ENCODE measurements at regions not wholly inside any gene's neighbourhood (a gene's known extent, or its start where the extent isn't known, plus 50 kb on each side); places are given as distances from the start of the nearest gene placed in this dataset.

GRCh38 chr5:145244251-145244650 is 590.9 kb downstream of the PRELID2 start:
- Histone ChIP-seq H3K4ac (ENCODE audit: low read depth, low read length) (no peak overlapping the region), H2BK5ac (ENCODE audit: low read depth, low read length, poor library complexity) (no peak overlapping the region), H3K23ac (ENCODE audit: low read length) (no peak overlapping the region), H3K27me3 (ENCODE audit: insufficient read depth, low read length) (no peaks in the 10 kb centered on the region), H3K18ac (ENCODE audit: low read length) (no peak overlapping the region), H2AFZ (ENCODE audit: insufficient read depth, low read length, poor library complexity) (no peak overlapping the region), H3K4me1 (ENCODE audit: control insufficient read depth in 1 of 2, insufficient read depth in 2 of 2, low read length in 2 of 2) (peaks cover 5 to 11% of the 10 kb centered on the region in 2 experiments), H3K27ac (ENCODE audit: low read depth, low read length) (no peak overlapping the region), H4K8ac (ENCODE audit: low read depth, low read length) (no peak overlapping the region), H3K36me3 (ENCODE audit: control insufficient read depth in 1 of 2, insufficient read depth in 2 of 2, low read length in 2 of 2) (no peaks in the 10 kb centered on the region), H3K4me2 (ENCODE audit: low read length) (no peak overlapping the region), H3K9me3 (ENCODE audit: insufficient read depth, low read depth, low read length) (no peaks in the 10 kb centered on the region), H2BK12ac (ENCODE audit: low read length) (peak overlapping the region; percentile 69), H3K4me3 (ENCODE audit: low read depth, low read length) (no peak overlapping the region), H3K79me2 (ENCODE audit: control insufficient read depth, insufficient read depth, low read length, poor library complexity) (no peaks in the 10 kb centered on the region), H4K91ac (ENCODE audit: low read depth, low read length) (peak overlapping the region; percentile 32), H4K12ac (ENCODE audit: low read depth, low read length) (no peak overlapping the region), H2AK5ac (ENCODE audit: low read length) (no peak overlapping the region), H3K14ac (ENCODE audit: low read length) (no peak overlapping the region), H3K79me1 (ENCODE audit: low read length) (peaks cover 2% of the 10 kb centered on the region), H2BK120ac (ENCODE audit: insufficient read depth, low read length, poor library complexity) (no peak overlapping the region), H3K9ac (ENCODE audit: low read length) (no peak overlapping the region)
- DNase-seq = peak; percentile 17 to 60
- WGBS (ENCODE audit: extremely low coverage, insufficient coverage, insufficient read length) = no CpG with 5 or more reads among the region's 4 CpGs

GRCh38 chr5:145243016-145243415 is 592.1 kb downstream of the PRELID2 start:
- DNase-seq = no peak
- H3K4me2 ChIP-seq (ENCODE audit: low read length) = no peak overlapping the region
- H4K91ac ChIP-seq (ENCODE audit: low read depth, low read length) = no peak overlapping the region
- no peak overlapping the region for H3K9ac ChIP-seq (ENCODE audit: low read length)
- no peak overlapping the region for H3K14ac ChIP-seq (ENCODE audit: low read length)
- H2AK5ac ChIP-seq (ENCODE audit: low read length) = no peak overlapping the region
- H2BK120ac ChIP-seq (ENCODE audit: insufficient read depth, low read length, poor library complexity) = no peak overlapping the region
- no peak overlapping the region for H3K4ac ChIP-seq (ENCODE audit: low read depth, low read length)
- peaks cover 5 to 11% of the 10 kb centered on the region in 2 experiments for H3K4me1 ChIP-seq (ENCODE audit: control insufficient read depth in 1 of 2, insufficient read depth in 2 of 2, low read length in 2 of 2)
- H3K36me3 ChIP-seq (ENCODE audit: control insufficient read depth in 1 of 2, insufficient read depth in 2 of 2, low read length in 2 of 2) = no peaks in the 10 kb centered on the region
- H2BK12ac ChIP-seq (ENCODE audit: low read length) = no peak overlapping the region
- H2AFZ ChIP-seq (ENCODE audit: insufficient read depth, low read length, poor library complexity) = no peak overlapping the region
- no peak overlapping the region for H3K4me3 ChIP-seq (ENCODE audit: low read depth, low read length)
- no peaks in the 10 kb centered on the region for H3K79me2 ChIP-seq (ENCODE audit: control insufficient read depth, insufficient read depth, low read length, poor library complexity)
- WGBS (ENCODE audit: extremely low coverage, insufficient coverage, insufficient read length) = no CpG with 5 or more reads among the region's 2 CpGs
- no peak overlapping the region for H4K12ac ChIP-seq (ENCODE audit: low read depth, low read length)
- H3K18ac ChIP-seq (ENCODE audit: low read length) = no peak overlapping the region
- peaks cover 2% of the 10 kb centered on the region for H3K79me1 ChIP-seq (ENCODE audit: low read length)
- no peaks in the 10 kb centered on the region for H3K27me3 ChIP-seq (ENCODE audit: insufficient read depth, low read length)
- no peak overlapping the region for H3K27ac ChIP-seq (ENCODE audit: low read depth, low read length)
- no peak overlapping the region for H4K8ac ChIP-seq (ENCODE audit: low read depth, low read length)
- H3K9me3 ChIP-seq (ENCODE audit: insufficient read depth, low read depth, low read length) = no peaks in the 10 kb centered on the region
- no peak overlapping the region for H3K23ac ChIP-seq (ENCODE audit: low read length)
- H2BK5ac ChIP-seq (ENCODE audit: low read depth, low read length, poor library complexity) = no peak overlapping the region

GRCh38 chr5:145242551-145242950 is 592.6 kb downstream of the PRELID2 start:
- Histone ChIP-seq H2AFZ (ENCODE audit: insufficient read depth, low read length, poor library complexity) (no peak overlapping the region), H2AK5ac (ENCODE audit: low read length) (no peak overlapping the region), H3K4me1 (ENCODE audit: control insufficient read depth in 1 of 2, insufficient read depth in 2 of 2, low read length in 2 of 2) (peaks cover 5 to 10% of the 10 kb centered on the region in 2 experiments), H3K23ac (ENCODE audit: low read length) (no peak overlapping the region), H4K91ac (ENCODE audit: low read depth, low read length) (no peak overlapping the region), H2BK5ac (ENCODE audit: low read depth, low read length, poor library complexity) (no peak overlapping the region), H4K8ac (ENCODE audit: low read depth, low read length) (no peak overlapping the region), H3K4me2 (ENCODE audit: low read length) (no peak overlapping the region), H3K14ac (ENCODE audit: low read length) (no peak overlapping the region), H3K79me2 (ENCODE audit: control insufficient read depth, insufficient read depth, low read length, poor library complexity) (no peaks in the 10 kb centered on the region), H3K4me3 (ENCODE audit: low read depth, low read length) (no peak overlapping the region), H3K36me3 (ENCODE audit: control insufficient read depth in 1 of 2, insufficient read depth in 2 of 2, low read length in 2 of 2) (no peaks in the 10 kb centered on the region), H2BK12ac (ENCODE audit: low read length) (no peak overlapping the region), H3K79me1 (ENCODE audit: low read length) (peaks cover 2% of the 10 kb centered on the region), H3K18ac (ENCODE audit: low read length) (no peak overlapping the region), H3K9me3 (ENCODE audit: insufficient read depth, low read depth, low read length) (no peaks in the 10 kb centered on the region), H3K9ac (ENCODE audit: low read length) (no peak overlapping the region), H3K27me3 (ENCODE audit: insufficient read depth, low read length) (no peaks in the 10 kb centered on the region), H3K4ac (ENCODE audit: low read depth, low read length) (no peak overlapping the region), H4K12ac (ENCODE audit: low read depth, low read length) (no peak overlapping the region), H3K27ac (ENCODE audit: low read depth, low read length) (no peak overlapping the region), H2BK120ac (ENCODE audit: insufficient read depth, low read length, poor library complexity) (no peak overlapping the region)
- DNase-seq = no peak
- WGBS (ENCODE audit: extremely low coverage, insufficient coverage, insufficient read length) = no CpG with 5 or more reads among the region's 1 CpG

GRCh38 chr5:145237843-145238242 is 597.3 kb downstream of the PRELID2 start:
- Histone ChIP-seq H4K8ac (ENCODE audit: low read depth, low read length) (no peak overlapping the region), H3K27me3 (ENCODE audit: insufficient read depth, low read length) (no peaks in the 10 kb centered on the region), H3K14ac (ENCODE audit: low read length) (no peak overlapping the region), H4K12ac (ENCODE audit: low read depth, low read length) (no peak overlapping the region), H2AFZ (ENCODE audit: insufficient read depth, low read length, poor library complexity) (no peak overlapping the region), H3K79me2 (ENCODE audit: control insufficient read depth, insufficient read depth, low read length, poor library complexity) (no peaks in the 10 kb centered on the region), H3K27ac (ENCODE audit: low read depth, low read length) (no peak overlapping the region), H2BK5ac (ENCODE audit: low read depth, low read length, poor library complexity) (no peak overlapping the region), H3K4me1 (ENCODE audit: control insufficient read depth in 1 of 2, insufficient read depth in 2 of 2, low read length in 2 of 2) (peaks cover 0 to 3% of the 10 kb centered on the region in 2 experiments), H3K4me2 (ENCODE audit: low read length) (no peak overlapping the region), H2BK12ac (ENCODE audit: low read length) (no peak overlapping the region), H3K4ac (ENCODE audit: low read depth, low read length) (no peak overlapping the region), H3K18ac (ENCODE audit: low read length) (no peak overlapping the region), H3K4me3 (ENCODE audit: low read depth, low read length) (no peak overlapping the region), H3K36me3 (ENCODE audit: control insufficient read depth in 1 of 2, insufficient read depth in 2 of 2, low read length in 2 of 2) (no peaks in the 10 kb centered on the region), H3K79me1 (ENCODE audit: low read length) (no peaks in the 10 kb centered on the region), H2BK120ac (ENCODE audit: insufficient read depth, low read length, poor library complexity) (no peak overlapping the region), H3K9ac (ENCODE audit: low read length) (no peak overlapping the region), H3K9me3 (ENCODE audit: insufficient read depth, low read depth, low read length) (no peaks in the 10 kb centered on the region), H2AK5ac (ENCODE audit: low read length) (no peak overlapping the region), H3K23ac (ENCODE audit: low read length) (no peak overlapping the region), H4K91ac (ENCODE audit: low read depth, low read length) (no peak overlapping the region)
- DNase-seq = peak; percentile 20 to 70
- no CpG with 5 or more reads among the region's 3 CpGs for whole genome bisulfite sequencing (ENCODE audit: extremely low coverage, insufficient coverage, insufficient read length)

Measured in trophoblast cell (in vitro differentiated cells and primary cell).